GM18511 (cell line): ENCODE measurements at regions not wholly inside any gene's neighbourhood (a gene's known extent, or its start where the extent isn't known, plus 50 kb on each side); places are given as distances from the start of the nearest gene placed in this dataset.
"Not testable (repeated sequence)": the region's sequence is repeated elsewhere in the genome, so short reads cannot be mapped to it uniquely, and the experiment has no call there.

Source experiments
- ATAC-seq: cut with Tn5 transposase; IDR thresholded peaks from one replicate; pipeline ENCODE4 v1.9.1; 2021; ENCODE audit warnings: mild to moderate bottlenecking, moderate library complexity; ENCODE audit not compliant: unreplicated experiment

- ATAC-seq: no peak
Observed at GRCh38 chr12:33672836-33673577, 233.4 kb upstream of the SYT10 start.

DNA sequence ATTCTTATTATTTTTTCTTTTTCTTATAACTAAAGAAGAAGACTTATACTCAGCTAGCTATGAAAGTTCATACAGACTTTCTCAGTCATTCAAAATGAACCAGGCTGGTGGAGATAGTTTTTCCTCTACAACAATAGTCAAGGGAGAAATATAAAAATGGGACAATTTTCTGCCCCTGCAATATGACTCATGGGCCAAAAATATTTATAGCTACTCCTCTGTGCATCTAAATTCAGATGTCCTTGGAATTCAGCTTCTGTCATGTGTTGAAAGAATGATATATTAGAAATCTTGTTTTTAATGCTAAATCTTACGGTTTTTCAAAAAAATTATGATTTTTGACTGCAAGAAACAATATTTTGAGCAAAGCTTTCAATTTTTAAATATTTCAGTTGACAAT is 237.2 kb upstream of the SYT10 start:
- no peak for ATAC-seq

GRCh38 chr12:33678221-33678964 is 238.8 kb upstream of the SYT10 start:
- no peak for ATAC-seq

- no peak for ATAC-seq
Observed at GRCh38 chr12:33690562-33690961, 250.9 kb upstream of the SYT10 start.

DNA sequence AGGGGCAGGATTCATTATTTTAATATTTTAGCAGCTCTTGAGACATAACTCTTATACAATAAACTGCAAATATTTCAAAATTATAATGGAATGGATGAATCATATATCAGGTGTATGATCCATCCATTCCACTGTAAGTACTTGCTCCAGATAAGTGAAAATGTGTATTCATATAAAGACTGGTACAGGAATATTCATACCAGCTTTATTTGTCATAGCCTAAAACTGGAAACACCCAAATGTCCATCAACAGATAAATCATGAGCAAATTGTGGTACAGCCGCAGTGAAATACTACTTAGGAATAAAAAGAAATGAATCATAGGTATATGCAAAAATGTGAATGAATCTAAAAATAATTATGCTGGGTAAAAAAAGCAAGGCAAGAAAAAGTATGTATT is 263.6 kb upstream of the SYT10 start:
- ATAC-seq: no peak

- no peak for ATAC-seq
Observed at GRCh38 chr12:33706927-33707326, 267.3 kb upstream of the SYT10 start.

DNA sequence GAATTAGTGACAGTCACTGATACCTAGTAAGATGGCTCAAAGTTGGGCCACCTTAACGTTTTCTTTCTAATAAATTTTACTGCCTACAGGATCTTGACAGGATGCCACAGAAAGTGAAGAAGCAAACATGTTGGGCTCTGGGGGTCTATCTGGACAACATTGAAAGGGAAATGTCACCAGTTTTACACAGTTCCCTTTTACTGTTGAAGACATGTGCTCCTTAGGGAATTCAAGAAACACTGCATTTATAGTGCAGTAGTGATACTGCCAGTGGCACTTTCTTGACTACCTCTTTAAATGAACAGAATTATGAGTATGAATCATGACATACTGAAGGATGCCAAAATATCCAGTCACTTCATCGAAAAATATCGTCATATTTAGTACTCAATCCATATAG is 269.3 kb upstream of the SYT10 start:
- no peak for ATAC-seq

- ATAC-seq: no peak
Observed at GRCh38 chr12:33710548-33710947, 270.9 kb upstream of the SYT10 start.

GRCh38 chr12:33718631-33719030 is 279.0 kb upstream of the SYT10 start:
- no peak for ATAC-seq

DNA sequence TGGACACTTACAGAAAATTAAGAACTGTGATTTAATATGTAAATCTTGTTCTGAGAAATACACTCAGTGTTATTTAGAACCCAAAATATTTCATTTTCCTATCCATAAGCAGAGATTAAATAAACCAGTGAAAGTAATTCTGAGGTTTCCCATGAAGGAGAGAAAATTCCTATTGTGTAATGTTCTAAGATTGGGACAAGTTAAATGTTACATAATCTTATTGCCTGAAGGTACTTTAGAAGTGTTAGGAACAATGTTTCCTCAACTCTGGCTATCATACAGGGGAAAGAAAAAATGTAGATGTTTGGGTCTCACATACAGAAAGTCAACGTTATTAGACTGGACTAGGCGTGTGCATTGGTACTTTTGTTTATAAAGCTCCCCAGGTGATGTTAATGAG is 281.9 kb upstream of the SYT10 start:
- no peak for ATAC-seq

GRCh38 chr12:33724867-33725266 is 285.2 kb upstream of the SYT10 start:
- no peak for ATAC-seq

- no peak for ATAC-seq
Observed at GRCh38 chr12:33734871-33735270, 287.4 kb upstream of the ALG10 start.

GRCh38 chr12:33752854-33753253 is 269.4 kb upstream of the ALG10 start:
- ATAC-seq: no peak

- no peak for ATAC-seq
Observed at GRCh38 chr12:33757701-33758100, 264.6 kb upstream of the ALG10 start.

DNA sequence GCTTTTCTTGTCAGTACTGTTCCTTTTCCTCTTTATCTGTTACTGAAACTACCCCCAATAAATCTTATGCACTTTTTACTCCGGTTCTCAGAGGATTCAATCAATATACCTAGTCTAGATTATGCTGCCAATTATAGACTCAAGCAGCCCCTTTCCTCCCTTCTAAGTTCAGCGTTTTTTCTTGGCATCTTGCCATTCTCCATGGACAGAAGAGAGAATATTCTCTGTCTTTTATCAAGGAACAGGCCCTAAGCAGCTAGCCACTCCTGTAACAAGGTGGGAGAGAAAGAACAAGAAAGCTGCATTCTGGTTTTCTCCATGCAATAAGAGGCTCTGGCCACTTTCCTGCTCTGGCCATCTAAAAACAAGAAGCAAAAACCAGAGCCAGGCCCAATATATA is 263.0 kb upstream of the ALG10 start:
- no peak for ATAC-seq

DNA sequence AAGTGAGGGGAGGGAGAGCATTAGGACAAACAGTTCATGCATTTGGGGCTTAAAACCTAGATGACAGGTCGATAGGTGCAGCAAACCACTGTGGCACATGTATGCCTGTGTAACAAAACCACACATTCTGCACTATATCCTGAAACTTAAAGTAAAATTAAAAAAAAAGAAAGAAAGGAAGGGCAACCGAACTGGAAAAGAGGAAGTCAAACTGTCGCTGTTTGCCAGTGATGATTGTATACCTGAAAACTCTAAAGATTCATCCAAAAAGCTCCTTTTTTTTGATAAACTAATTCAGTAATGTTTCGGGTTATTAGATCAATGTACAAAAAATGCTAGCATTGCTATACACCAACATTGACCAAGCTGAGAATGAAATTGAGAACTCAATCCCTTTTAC is 259.0 kb upstream of the ALG10 start:
- ATAC-seq: no peak

DNA sequence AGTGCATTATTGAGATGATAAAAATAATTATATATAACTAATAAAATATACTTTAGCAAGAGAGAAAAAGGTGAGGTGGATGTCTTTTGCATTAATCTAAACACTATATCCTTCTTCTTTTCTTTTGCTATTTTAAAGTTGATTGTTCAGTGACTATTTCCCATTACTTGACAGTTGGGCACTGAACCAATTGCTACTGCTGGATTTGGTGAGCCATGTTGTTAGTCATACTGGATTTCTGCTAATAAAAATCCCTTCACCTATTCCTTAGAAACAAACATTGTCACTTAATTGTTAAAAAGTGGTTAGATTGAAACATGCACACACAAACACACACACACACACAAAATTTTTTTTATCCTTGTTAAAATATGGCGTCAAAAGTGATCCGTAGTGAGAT is 251.6 kb upstream of the ALG10 start:
- ATAC-seq: no peak

DNA sequence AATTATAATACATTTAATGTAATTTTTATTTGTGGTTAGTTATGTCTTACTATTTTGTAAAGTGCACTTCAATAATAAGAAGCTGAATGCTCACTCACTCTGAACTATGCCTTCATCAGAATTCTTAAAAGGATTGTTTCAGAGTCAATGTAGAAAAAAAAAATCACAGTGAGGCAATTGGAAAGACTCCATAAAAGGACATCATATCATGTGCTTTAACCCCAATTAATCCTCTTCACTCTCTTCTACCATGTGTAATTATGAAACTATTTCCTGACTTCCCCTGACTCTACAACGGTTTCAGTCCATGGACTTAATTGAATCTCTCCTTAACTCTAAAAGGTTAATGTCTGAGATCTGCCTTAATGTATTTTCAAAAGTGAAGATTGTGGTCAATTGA is 250.4 kb upstream of the ALG10 start:
- no peak for ATAC-seq

DNA sequence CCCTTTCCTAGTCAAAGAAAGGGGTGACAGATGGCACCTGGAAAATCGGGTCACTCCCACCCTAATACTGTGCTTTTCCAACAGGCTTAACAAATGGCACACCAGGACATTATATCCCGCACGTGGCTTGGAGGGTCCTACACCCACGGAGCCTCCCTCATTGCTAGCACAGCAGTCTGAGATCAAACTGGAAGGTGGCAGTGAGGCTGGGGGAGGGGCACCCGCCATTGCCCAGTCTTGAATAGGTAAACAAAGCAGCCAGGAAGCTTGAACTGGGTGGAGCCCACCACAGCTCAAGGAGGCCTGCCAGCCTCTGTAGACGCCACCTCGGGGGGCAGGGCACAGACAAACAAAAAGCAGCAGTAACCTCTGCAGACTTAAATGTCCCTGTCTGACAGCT is 249.2 kb upstream of the ALG10 start:
- not testable (repeated sequence) for ATAC-seq

- no peak for ATAC-seq
Observed at GRCh38 chr12:33786532-33786931, 235.8 kb upstream of the ALG10 start.

GRCh38 chr12:33794954-33795353 is 227.3 kb upstream of the ALG10 start:
- ATAC-seq: no peak

DNA sequence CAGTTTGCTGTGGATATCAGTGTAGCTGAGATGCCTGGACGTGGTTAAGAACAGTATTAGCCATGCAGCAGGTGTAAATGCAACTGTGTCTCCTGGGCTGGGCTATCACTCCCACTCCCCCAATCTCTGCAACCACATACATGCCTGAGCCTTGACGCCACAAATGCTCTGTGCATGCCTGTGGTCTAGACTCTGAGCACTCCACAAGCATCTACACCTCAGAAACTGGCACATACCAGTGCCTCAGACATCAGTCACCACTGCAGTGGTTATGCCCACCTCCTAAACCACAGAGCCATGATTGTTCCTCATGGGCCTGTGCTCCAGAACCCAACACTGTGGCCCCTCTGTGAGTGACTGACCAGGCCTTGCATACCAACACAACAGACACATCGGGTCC is 226.8 kb upstream of the ALG10 start:
- ATAC-seq: no peak

DNA sequence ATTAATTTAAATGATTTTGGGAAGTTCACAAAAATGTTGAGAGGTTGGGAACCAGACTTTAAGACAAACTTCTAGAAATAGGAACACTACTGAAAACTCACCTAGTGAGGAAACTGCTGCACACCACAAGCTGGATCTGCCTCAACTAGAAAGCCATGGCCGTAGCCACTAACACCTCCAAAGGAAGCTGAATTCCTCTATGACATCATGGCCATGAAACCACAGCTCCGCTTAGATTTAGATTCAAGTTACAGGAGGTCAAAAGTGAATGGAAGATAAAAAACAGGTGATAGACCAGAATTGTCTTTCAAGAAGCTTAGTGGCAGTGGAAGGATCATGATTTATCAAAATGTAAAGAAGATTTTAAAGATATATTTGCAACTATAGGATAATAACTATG is 208.8 kb upstream of the ALG10 start:
- no peak for ATAC-seq
